Trophoblast cell (in vitro differentiated cells and primary cell): ENCODE measurements at regions not wholly inside any gene's neighbourhood (a gene's known extent, or its start where the extent isn't known, plus 50 kb on each side); places are given as distances from the start of the nearest gene placed in this dataset.
A peak's percentile ranks its signal among the peaks of the same experiment; 100 is the strongest.

Experiments used
- DNase-seq, 2 donors: peaks; one replicate each; pipeline ENCODE4 v3.0.0-alpha.2; 2016
- H2AFZ ChIP-seq: 2 replicates; pipeline ENCODE4 v1.6.1; 2013; ENCODE audit warnings: low read length, moderate library complexity, mild to moderate bottlenecking; ENCODE audit not compliant: insufficient read depth, poor library complexity
- H2AK5ac ChIP-seq: 2 replicates; pipeline ENCODE4 v1.6.1; 2013; ENCODE audit warnings: mild to moderate bottlenecking, low read length
- H2BK120ac ChIP-seq: 2 replicates; pipeline ENCODE4 v1.6.1; 2013; ENCODE audit warnings: low read length, mild to moderate bottlenecking, moderate library complexity; ENCODE audit not compliant: insufficient read depth, poor library complexity
- H2BK12ac ChIP-seq: 2 replicates; pipeline ENCODE4 v1.6.1; 2013; ENCODE audit warnings: mild to moderate bottlenecking, low read length, moderate library complexity
- H2BK5ac ChIP-seq: 2 replicates; pipeline ENCODE4 v1.6.1; 2013; ENCODE audit warnings: low read length, low read depth, moderate library complexity, mild to moderate bottlenecking; ENCODE audit not compliant: poor library complexity
- H3K14ac ChIP-seq: 2 replicates; pipeline ENCODE4 v1.6.1; 2013; ENCODE audit warnings: mild to moderate bottlenecking, low read length
- H3K18ac ChIP-seq: 2 replicates; pipeline ENCODE4 v1.6.1; 2013; ENCODE audit warnings: mild to moderate bottlenecking, low read length
- H3K23ac ChIP-seq: 2 replicates; pipeline ENCODE4 v1.6.1; 2013; ENCODE audit warnings: low read length
- H3K27ac ChIP-seq: 2 replicates; pipeline ENCODE4 v1.5.1; 2013; ENCODE audit warnings: low read depth, mild to moderate bottlenecking, inconsistent platforms, low read length, moderate library complexity
- H3K27me3 ChIP-seq: 2 replicates; pipeline ENCODE4 v1.6.1; 2013; ENCODE audit warnings: inconsistent platforms, mild to moderate bottlenecking, low read length, moderate library complexity; ENCODE audit not compliant: insufficient read depth
- H3K36me3 ChIP-seq, 2 experiments: 1 replicate in 1 of 2; 2 replicates in 1 of 2; pipeline ENCODE4 v1.6.1; 2013; ENCODE audit warnings: low read length in 2 of 2, mild to moderate bottlenecking in 2 of 2, moderate library complexity in 1 of 2; ENCODE audit not compliant: insufficient read depth in 2 of 2, control insufficient read depth in 1 of 2
- H3K4ac ChIP-seq: 2 replicates; pipeline ENCODE4 v1.6.1; 2013; ENCODE audit warnings: low read depth, mild to moderate bottlenecking, low read length, moderate library complexity
- H3K4me1 ChIP-seq, 2 experiments: 1 replicate in 1 of 2; 2 replicates in 1 of 2; pipeline ENCODE4 v1.6.1; 2013; ENCODE audit warnings: low read length in 2 of 2, mild to moderate bottlenecking in 2 of 2, moderate library complexity in 1 of 2; ENCODE audit not compliant: insufficient read depth in 2 of 2, control insufficient read depth in 1 of 2
- H3K4me2 ChIP-seq: 2 replicates; pipeline ENCODE4 v1.6.1; 2013; ENCODE audit warnings: inconsistent platforms, mild to moderate bottlenecking, low read length, moderate library complexity
- H3K4me3 ChIP-seq: 2 replicates; pipeline ENCODE4 v1.5.1; 2013; ENCODE audit warnings: mild to moderate bottlenecking, low read depth, low read length, inconsistent platforms
- H3K79me1 ChIP-seq: one replicate; pipeline ENCODE4 v1.6.1; 2013; ENCODE audit warnings: low read length
- H3K79me2 ChIP-seq: 2 replicates; pipeline ENCODE4 v1.6.1; 2013; ENCODE audit warnings: low read length, mild to moderate bottlenecking; ENCODE audit not compliant: control insufficient read depth, insufficient read depth, poor library complexity
- H3K9ac ChIP-seq: 2 replicates; pipeline ENCODE4 v1.6.1; 2013; ENCODE audit warnings: mild to moderate bottlenecking, low read length
- H3K9me3 ChIP-seq: 2 replicates; pipeline ENCODE4 v1.6.1; 2013; ENCODE audit warnings: low read depth, mild to moderate bottlenecking, control low read depth, inconsistent platforms, low read length; ENCODE audit not compliant: insufficient read depth
- H4K12ac ChIP-seq: 2 replicates; pipeline ENCODE4 v1.6.1; 2013; ENCODE audit warnings: low read depth, mild to moderate bottlenecking, low read length, moderate library complexity
- H4K8ac ChIP-seq: 2 replicates; pipeline ENCODE4 v1.6.1; 2013; ENCODE audit warnings: low read depth, mild to moderate bottlenecking, low read length, moderate library complexity
- H4K91ac ChIP-seq: one replicate; pipeline ENCODE4 v1.6.1; 2013; ENCODE audit warnings: low read depth, mild to moderate bottlenecking, low read length, moderate library complexity
- WGBS: extraction: QIAGEN DNeasy Blood & Tissue Kit; methylation state at CpG from one replicate; pipeline ENCODE4 v1.1.7; 2013; ENCODE audit warnings: missing lambda C conversion rate; ENCODE audit not compliant: insufficient read length, insufficient coverage; ENCODE audit errors: extremely low coverage; 5-methylcytosine and 5-hydroxymethylcytosine counted together

- Histone ChIP-seq H3K9me3 (no peaks in the 10 kb centered on the region), H4K8ac (no peak overlapping the region), H3K36me3 (no peaks in the 10 kb centered on the region), H2AK5ac (no peak overlapping the region), H3K27ac (no peak overlapping the region), H3K4me2 (no peak overlapping the region), H3K9ac (no peak overlapping the region), H3K23ac (no peak overlapping the region), H3K4me1 (no peaks in the 10 kb centered on the region), H2BK12ac (no peak overlapping the region), H3K4me3 (no peak overlapping the region), H3K79me1 (no peaks in the 10 kb centered on the region), H2AFZ (no peak overlapping the region), H3K14ac (no peak overlapping the region), H2BK120ac (no peak overlapping the region), H3K4ac (no peak overlapping the region), H4K91ac (no peak overlapping the region), H4K12ac (no peak overlapping the region), H2BK5ac (no peak overlapping the region), H3K18ac (no peak overlapping the region), H3K79me2 (no peaks in the 10 kb centered on the region), H3K27me3 (no peaks in the 10 kb centered on the region)
- DNase-seq, result no peak
- WGBS, result no CpG with 5 or more reads among the region's 2 CpGs
Measured at GRCh38 chr4:53778155-53778554, 186.9 kb upstream of the LNX1 start.

- H3K36me3 ChIP-seq, result no peaks in the 10 kb centered on the region
- no peaks in the 10 kb centered on the region for H3K4me1 ChIP-seq
- H3K9me3 ChIP-seq, result no peaks in the 10 kb centered on the region
- no peak overlapping the region for H2BK120ac ChIP-seq
- no peak overlapping the region for H4K12ac ChIP-seq
- H2AK5ac ChIP-seq, result no peak overlapping the region
- no peak overlapping the region for H3K27ac ChIP-seq
- no peaks in the 10 kb centered on the region for H3K27me3 ChIP-seq
- H4K8ac ChIP-seq, result no peak overlapping the region
- no peak overlapping the region for H2BK12ac ChIP-seq
- H3K9ac ChIP-seq, result no peak overlapping the region
- no CpG with 5 or more reads among the region's 4 CpGs for WGBS
- no peak overlapping the region for H4K91ac ChIP-seq
- H3K18ac ChIP-seq, result no peak overlapping the region
- no peak overlapping the region for H2AFZ ChIP-seq
- no peak overlapping the region for H3K4me2 ChIP-seq
- no peak overlapping the region for H3K14ac ChIP-seq
- peak; percentile 15 to 19 for DNase-seq
- H3K79me2 ChIP-seq, result no peaks in the 10 kb centered on the region
- no peak overlapping the region for H3K4me3 ChIP-seq
- H3K79me1 ChIP-seq, result no peaks in the 10 kb centered on the region
- H2BK5ac ChIP-seq, result no peak overlapping the region
- H3K4ac ChIP-seq, result no peak overlapping the region
- H3K23ac ChIP-seq, result no peak overlapping the region
Measured at GRCh38 chr4:53777244-53777984, 186.1 kb upstream of the LNX1 start.

GRCh38 chr4:53776141-53776540 is 184.9 kb upstream of the LNX1 start:
- H3K27me3 ChIP-seq, result no peaks in the 10 kb centered on the region
- H3K14ac ChIP-seq, result no peak overlapping the region
- no peak overlapping the region for H2AK5ac ChIP-seq
- no peak overlapping the region for H3K18ac ChIP-seq
- no peak overlapping the region for H4K12ac ChIP-seq
- no peak overlapping the region for H3K23ac ChIP-seq
- no CpG with 5 or more reads among the region's 2 CpGs for WGBS
- no peak for DNase-seq
- H2BK5ac ChIP-seq, result no peak overlapping the region
- H3K4me1 ChIP-seq, result no peaks in the 10 kb centered on the region
- H3K79me1 ChIP-seq, result no peaks in the 10 kb centered on the region
- no peak overlapping the region for H4K91ac ChIP-seq
- no peak overlapping the region for H4K8ac ChIP-seq
- no peaks in the 10 kb centered on the region for H3K36me3 ChIP-seq
- no peak overlapping the region for H2BK120ac ChIP-seq
- H3K79me2 ChIP-seq, result no peaks in the 10 kb centered on the region
- no peak overlapping the region for H3K4ac ChIP-seq
- no peak overlapping the region for H3K4me3 ChIP-seq
- H3K27ac ChIP-seq, result no peak overlapping the region
- H2BK12ac ChIP-seq, result no peak overlapping the region
- no peak overlapping the region for H2AFZ ChIP-seq
- no peak overlapping the region for H3K4me2 ChIP-seq
- no peaks in the 10 kb centered on the region for H3K9me3 ChIP-seq
- H3K9ac ChIP-seq, result no peak overlapping the region

GRCh38 chr4:53775381-53775780 is 184.1 kb upstream of the LNX1 start:
- H2BK5ac ChIP-seq, result no peak overlapping the region
- no peak overlapping the region for H2BK12ac ChIP-seq
- DNase-seq, result no peak
- no peaks in the 10 kb centered on the region for H3K79me2 ChIP-seq
- no CpG with 5 or more reads among the region's 4 CpGs for WGBS
- H2BK120ac ChIP-seq, result no peak overlapping the region
- no peak overlapping the region for H3K23ac ChIP-seq
- H3K27ac ChIP-seq, result no peak overlapping the region
- no peak overlapping the region for H2AFZ ChIP-seq
- H3K79me1 ChIP-seq, result no peaks in the 10 kb centered on the region
- H3K36me3 ChIP-seq, result no peaks in the 10 kb centered on the region
- no peak overlapping the region for H2AK5ac ChIP-seq
- no peak overlapping the region for H3K14ac ChIP-seq
- H4K91ac ChIP-seq, result no peak overlapping the region
- H4K8ac ChIP-seq, result no peak overlapping the region
- H3K4me1 ChIP-seq, result no peaks in the 10 kb centered on the region
- no peak overlapping the region for H3K4me2 ChIP-seq
- no peaks in the 10 kb centered on the region for H3K27me3 ChIP-seq
- H3K4ac ChIP-seq, result no peak overlapping the region
- no peak overlapping the region for H3K18ac ChIP-seq
- H3K9ac ChIP-seq, result no peak overlapping the region
- no peaks in the 10 kb centered on the region for H3K9me3 ChIP-seq
- H4K12ac ChIP-seq, result no peak overlapping the region
- H3K4me3 ChIP-seq, result no peak overlapping the region
